GM23338 (cell line): ENCODE measurements at regions not wholly inside any gene's neighbourhood (a gene's known extent, or its start where the extent isn't known, plus 50 kb on each side); places are given as distances from the start of the nearest gene placed in this dataset.
"Not testable (repeated sequence)": the region's sequence is repeated elsewhere in the genome, so short reads cannot be mapped to it uniquely, and the experiment has no call there.

Experiments
- ATAC-seq: fragments of 200-7000 bp; cut with Tn5 transposase; 3 replicates; pipeline ENCODE4 v1.9.1; 2020
- DNase-seq: peaks from one replicate; pipeline ENCODE4 v3.0.0-alpha.2; 2015; ENCODE audit warnings: low spot score
- H2AFZ ChIP-seq: fragments of 200-600 bp; sonication (generic); 2 replicates; pipeline ENCODE4 v1.8.0; 2016; ENCODE audit warnings: antibody characterized with exemption, mild to moderate bottlenecking, moderate library complexity
- H3F3A ChIP-seq: fragments of 200-600 bp; sonication (generic); replicated peaks from 2 replicates; pipeline ENCODE4 v1.8.0; 2017; ENCODE audit warnings: antibody characterized with exemption, mixed run types, low read depth
- H3K27ac ChIP-seq: fragments of 200-600 bp; sonication (generic); 2 replicates; pipeline ENCODE4 v1.6.1; 2016; ENCODE audit warnings: low read depth
- H3K27me3 ChIP-seq: fragments of 200-600 bp; sonication (generic); 2 replicates; pipeline ENCODE4 v1.8.0; 2016; ENCODE audit warnings: mild to moderate bottlenecking, mixed run types, moderate library complexity; ENCODE audit not compliant: insufficient read depth
- H3K36me3 ChIP-seq: fragments of 200-600 bp; sonication (generic); 2 replicates; pipeline ENCODE4 v1.8.0; 2016; ENCODE audit warnings: mild to moderate bottlenecking; ENCODE audit not compliant: insufficient read depth
- H3K4me1 ChIP-seq: fragments of 200-600 bp; sonication (generic); 2 replicates; pipeline ENCODE4 v1.8.0; 2016; ENCODE audit warnings: mild to moderate bottlenecking, moderate library complexity; ENCODE audit not compliant: insufficient read depth
- H3K4me2 ChIP-seq: fragments of 200-600 bp; sonication (generic); 2 replicates; pipeline ENCODE4 v1.7.1; 2017; ENCODE audit warnings: mixed run types
- H3K4me3 ChIP-seq: fragments of 200-600 bp; sonication (generic); 2 replicates; pipeline ENCODE4 v1.6.1; 2016; ENCODE audit warnings: mixed run types
- H3K79me2 ChIP-seq: fragments of 200-600 bp; sonication (generic); replicated peaks from 2 replicates; pipeline ENCODE4 v1.8.0; 2017; ENCODE audit warnings: mild to moderate bottlenecking; ENCODE audit not compliant: insufficient read depth
- H3K9me2 ChIP-seq: fragments of 200-600 bp; sonication (generic); 2 replicates; pipeline ENCODE4 v1.8.0; 2017; ENCODE audit not compliant: insufficient read depth
- H4K20me1 ChIP-seq: fragments of 200-600 bp; sonication (generic); replicated peaks from 2 replicates; pipeline ENCODE4 v1.8.0; 2017; ENCODE audit warnings: mild to moderate bottlenecking; ENCODE audit not compliant: insufficient read depth
- H3K27ac Mint-ChIP-seq: 2 replicates; pipeline ENCODE4 v1.8.0; 2020; ENCODE audit warnings: inconsistent platforms, mild to moderate bottlenecking, moderate library complexity, mixed read lengths
- H3K27me3 Mint-ChIP-seq: 3 replicates; pipeline ENCODE4 v1.8.0; 2022; ENCODE audit warnings: low read depth, mild to moderate bottlenecking, moderate library complexity, mixed read lengths, inconsistent platforms; ENCODE audit not compliant: insufficient read depth, poor library complexity
- H3K36me3 Mint-ChIP-seq: 3 replicates; pipeline ENCODE4 v1.8.0; 2021; ENCODE audit warnings: low read depth, mild to moderate bottlenecking, inconsistent platforms, moderate library complexity, mixed read lengths
- H3K4me1 Mint-ChIP-seq: 3 replicates; pipeline ENCODE4 v1.8.0; 2020; ENCODE audit warnings: mild to moderate bottlenecking, inconsistent platforms, mixed read lengths
- H3K4me3 Mint-ChIP-seq: 3 replicates; pipeline ENCODE4 v1.8.0; 2021; ENCODE audit warnings: moderate library complexity, mild to moderate bottlenecking, inconsistent platforms, mixed read lengths
- H3K9me3 Mint-ChIP-seq: 3 replicates; pipeline ENCODE4 v1.8.0; 2020; ENCODE audit warnings: moderate library complexity, mild to moderate bottlenecking, inconsistent platforms, mixed read lengths
- NANOG ChIP-seq: IDR thresholded peaks from 2 replicates; pipeline ENCODE4 v1.6.1; 2016; ENCODE audit warnings: antibody characterized with exemption, borderline replicate concordance
- ZNF462 ChIP-seq: fragments of 250-450 bp; sonication (Bioruptor Pico); IDR thresholded peaks from 2 replicates; pipeline ENCODE4 v1.5.0; 2020; ENCODE audit warnings: mild to moderate bottlenecking, moderate library complexity

- DNase-seq (peak; percentile 6), ATAC-seq (peak; percentile 82)
- peaks cover 25% of the 10 kb centered on the region for H3K9me3 Mint-ChIP-seq
- H3K4me1 Mint-ChIP-seq, result peaks cover 3% of the 10 kb centered on the region; the same call in 1 of the 3 replicates
- TF ChIP-seq NANOG (no peak), ZNF462 (CRISPR knock-in tag) (0 out of 2 replicates have a peak, but pooled peaks have one; percentile 42)
- no peak overlapping the region for H3K27ac Mint-ChIP-seq
- Histone ChIP-seq H3K4me2 (no peak overlapping the region), H3K4me3 (no peak overlapping the region), H3K79me2 (no peaks in the 10 kb centered on the region), H3K9me2 (0 out of 2 replicates have a peak, but pooled peaks cover 5% of the 10 kb centered on the region), H2AFZ (no peak overlapping the region), H3K27ac (no peak overlapping the region), H3K4me1 (no peaks in the 10 kb centered on the region), H3K36me3 (no peaks in the 10 kb centered on the region), H3F3A (no peaks in the 10 kb centered on the region), H4K20me1 (no peaks in the 10 kb centered on the region), H3K27me3 (no peaks in the 10 kb centered on the region)
- H3K27me3 Mint-ChIP-seq, result no peaks in the 10 kb centered on the region
- H3K4me3 Mint-ChIP-seq, result no peak overlapping the region
- peaks cover 19% of the 10 kb centered on the region for H3K36me3 Mint-ChIP-seq
These were observed 394.0 kb downstream of the DMRTA1 start for GRCh38 chr9:22840641-22841040.

- not testable (repeated sequence) for H3K4me3 Mint-ChIP-seq, ATAC-seq, H3K36me3 ChIP-seq, H3K27ac ChIP-seq, H3K27me3 Mint-ChIP-seq, H3K9me2 ChIP-seq, H3K79me2 ChIP-seq, DNase-seq, H3F3A ChIP-seq, H3K4me1 ChIP-seq, H3K4me2 ChIP-seq, H3K27ac Mint-ChIP-seq, H3K4me3 ChIP-seq, H3K27me3 ChIP-seq, H4K20me1 ChIP-seq, H3K4me1 Mint-ChIP-seq, H2AFZ ChIP-seq
- H3K36me3 Mint-ChIP-seq, result peaks cover 35% of the 10 kb centered on the region
- H3K9me3 Mint-ChIP-seq, result peaks cover 52% of the 10 kb centered on the region
These were observed 398.6 kb downstream of the DMRTA1 start for GRCh38 chr9:22845243-22845642.
